ENCODE measurements at regions not wholly inside any gene's neighbourhood (a gene's known extent, or its start where the extent isn't known, plus 50 kb on each side); places are given as distances from the start of the nearest gene placed in this dataset.
"Not testable (repeated sequence)": the region's sequence is repeated elsewhere in the genome, so short reads cannot be mapped to it uniquely, and the experiment has no call there.

GRCh38 chr7:3182055-3182454, 119.0 kb upstream of the SDK1 start:
- H3K36me3 Mint-ChIP-seq (ENCODE audit: low read depth); POLR2A ChIA-PET; H3K4me3 Mint-ChIP-seq; H3K9me3 Mint-ChIP-seq (ENCODE audit: insufficient read depth); ATAC-seq; H3K4me1 Mint-ChIP-seq (ENCODE audit: low read depth); H3K27me3 Mint-ChIP-seq (ENCODE audit: low read depth); DNase-seq; H3K27ac Mint-ChIP-seq; CTCF ChIA-PET: not testable (repeated sequence)

GRCh38 chr7:3187444-3188040, 113.5 kb upstream of the SDK1 start:
- Mint-ChIP-seq H3K9me3 (ENCODE audit: insufficient read depth) (no peaks in the 10 kb centered on the region), H3K4me1 (ENCODE audit: low read depth) (no peaks in the 10 kb centered on the region), H3K36me3 (ENCODE audit: low read depth) (no peaks in the 10 kb centered on the region), H3K27me3 (ENCODE audit: low read depth) (peaks cover 2% of the 10 kb centered on the region), H3K4me3 (no peak overlapping the region), H3K27ac (no peak overlapping the region)
- DNase-seq (no peak), ATAC-seq (no peak)
- POLR2A ChIA-PET = no interaction called here
- CTCF ChIA-PET = no interaction called here

- Mint-ChIP-seq H3K27me3 (ENCODE audit: low read depth) (no peaks in the 10 kb centered on the region), H3K4me1 (ENCODE audit: low read depth) (peaks cover 6% of the 10 kb centered on the region), H3K9me3 (ENCODE audit: insufficient read depth) (no peaks in the 10 kb centered on the region), H3K4me3 (no peak overlapping the region), H3K36me3 (ENCODE audit: low read depth) (no peaks in the 10 kb centered on the region), H3K27ac (no peak overlapping the region)
- ChIA-PET POLR2A (no interaction called here), CTCF (no interaction called here)
- no peak for DNase-seq
- no peak for ATAC-seq
Observed at GRCh38 chr7:3188946-3189345, 112.1 kb upstream of the SDK1 start.

- no peak overlapping the region for H3K4me3 Mint-ChIP-seq
- H3K9me3 Mint-ChIP-seq (ENCODE audit: insufficient read depth) = no peaks in the 10 kb centered on the region
- H3K36me3 Mint-ChIP-seq (ENCODE audit: low read depth) = no peaks in the 10 kb centered on the region
- peaks cover 6% of the 10 kb centered on the region for H3K4me1 Mint-ChIP-seq (ENCODE audit: low read depth)
- no peaks in the 10 kb centered on the region for H3K27me3 Mint-ChIP-seq (ENCODE audit: low read depth)
- ATAC-seq (no peak), DNase-seq (no peak)
- POLR2A ChIA-PET = no interaction called here
- no peak overlapping the region for H3K27ac Mint-ChIP-seq
- CTCF ChIA-PET = no interaction called here
Observed at GRCh38 chr7:3191548-3191947, 109.5 kb upstream of the SDK1 start.

GRCh38 chr7:3192669-3193068, 108.4 kb upstream of the SDK1 start:
- H3K4me1 Mint-ChIP-seq (ENCODE audit: low read depth) = peaks cover 6% of the 10 kb centered on the region
- CTCF ChIA-PET = no interaction called here

GRCh38 chr7:3193379-3194120, 107.5 kb upstream of the SDK1 start:
- CTCF ChIA-PET = no interaction called here
- Mint-ChIP-seq H3K27me3 (ENCODE audit: low read depth) (peaks cover 1% of the 10 kb centered on the region), H3K27ac (no peak overlapping the region), H3K36me3 (ENCODE audit: low read depth) (no peaks in the 10 kb centered on the region), H3K9me3 (ENCODE audit: insufficient read depth) (no peaks in the 10 kb centered on the region), H3K4me3 (no peak overlapping the region), H3K4me1 (ENCODE audit: low read depth) (peaks cover 6% of the 10 kb centered on the region)
- ATAC-seq (no peak), DNase-seq (no peak)
- POLR2A ChIA-PET = no interaction called here

More at GRCh38 chr7:3192669-3193068, 108.4 kb upstream of the SDK1 start:
- no peaks in the 10 kb centered on the region for H3K9me3 Mint-ChIP-seq (ENCODE audit: insufficient read depth)
- H3K4me3 Mint-ChIP-seq = no peak overlapping the region
- H3K36me3 Mint-ChIP-seq (ENCODE audit: low read depth) = no peaks in the 10 kb centered on the region
- no peak for DNase-seq
- ATAC-seq = no peak
- H3K27me3 Mint-ChIP-seq (ENCODE audit: low read depth) = no peaks in the 10 kb centered on the region
- no peak overlapping the region for H3K27ac Mint-ChIP-seq
- POLR2A ChIA-PET = no interaction called here

- POLR2A ChIA-PET = no interaction called here
- no peak overlapping the region for H3K27ac Mint-ChIP-seq
- H3K4me1 Mint-ChIP-seq (ENCODE audit: low read depth) = peaks cover 6% of the 10 kb centered on the region
- H3K36me3 Mint-ChIP-seq (ENCODE audit: low read depth) = no peaks in the 10 kb centered on the region
- no peak for ATAC-seq
- DNase-seq = no peak
- H3K27me3 Mint-ChIP-seq (ENCODE audit: low read depth) = peaks cover 4% of the 10 kb centered on the region
- CTCF ChIA-PET = no interaction called here
- H3K4me3 Mint-ChIP-seq = no peak overlapping the region
- no peaks in the 10 kb centered on the region for H3K9me3 Mint-ChIP-seq (ENCODE audit: insufficient read depth)
Observed at GRCh38 chr7:3194501-3195141, 106.4 kb upstream of the SDK1 start.

- ATAC-seq (no peak), DNase-seq (no peak)
- ChIA-PET POLR2A (no interaction called here), CTCF (no interaction called here)
- Mint-ChIP-seq H3K27ac (no peak overlapping the region), H3K9me3 (ENCODE audit: insufficient read depth) (no peaks in the 10 kb centered on the region), H3K4me3 (no peak overlapping the region), H3K27me3 (ENCODE audit: low read depth) (peaks cover 4% of the 10 kb centered on the region), H3K36me3 (ENCODE audit: low read depth) (no peaks in the 10 kb centered on the region), H3K4me1 (ENCODE audit: low read depth) (peaks cover 6% of the 10 kb centered on the region)
Observed at GRCh38 chr7:3195160-3195559, 105.9 kb upstream of the SDK1 start.

- ATAC-seq = no peak
- H3K27ac Mint-ChIP-seq = no peak overlapping the region
- DNase-seq = no peak
- ChIA-PET POLR2A (no interaction called here), CTCF (no interaction called here)
- H3K9me3 Mint-ChIP-seq (ENCODE audit: insufficient read depth) = no peaks in the 10 kb centered on the region
- H3K36me3 Mint-ChIP-seq (ENCODE audit: low read depth) = no peaks in the 10 kb centered on the region
- peaks cover 7% of the 10 kb centered on the region for H3K27me3 Mint-ChIP-seq (ENCODE audit: low read depth)
- peaks cover 6% of the 10 kb centered on the region for H3K4me1 Mint-ChIP-seq (ENCODE audit: low read depth)
- no peak overlapping the region for H3K4me3 Mint-ChIP-seq
Observed at GRCh38 chr7:3196629-3197400, 104.2 kb upstream of the SDK1 start.

- ChIA-PET CTCF (interaction anchor here (1.1 kb wide), 1 partner anchor 333 kb away, joined by 3 read pairs; no protein-coding TSS in a partner anchor), POLR2A (no interaction called here)
- Mint-ChIP-seq H3K36me3 (ENCODE audit: low read depth) (no peaks in the 10 kb centered on the region), H3K9me3 (ENCODE audit: insufficient read depth) (no peaks in the 10 kb centered on the region), H3K27me3 (ENCODE audit: low read depth) (peaks cover 7% of the 10 kb centered on the region), H3K4me1 (ENCODE audit: low read depth) (peaks cover 6% of the 10 kb centered on the region), H3K4me3 (no peak overlapping the region), H3K27ac (no peak overlapping the region)
- DNase-seq (no peak), ATAC-seq (no peak)
Observed at GRCh38 chr7:3197567-3198213, 103.4 kb upstream of the SDK1 start.

- no peak for DNase-seq
- H3K27ac Mint-ChIP-seq = no peak overlapping the region
- no peaks in the 10 kb centered on the region for H3K36me3 Mint-ChIP-seq (ENCODE audit: low read depth)
- H3K27me3 Mint-ChIP-seq (ENCODE audit: low read depth) = peaks cover 7% of the 10 kb centered on the region
- no peaks in the 10 kb centered on the region for H3K9me3 Mint-ChIP-seq (ENCODE audit: insufficient read depth)
- peaks cover 2% of the 10 kb centered on the region for H3K4me1 Mint-ChIP-seq (ENCODE audit: low read depth)
- CTCF ChIA-PET = interaction anchor here (0.7 to 1.1 kb wide), 2 partner anchors 173 to 334 kb away, joined by 3 read pairs; no protein-coding TSS in a partner anchor
- POLR2A ChIA-PET = no interaction called here
- no peak overlapping the region for H3K4me3 Mint-ChIP-seq
- ATAC-seq = no peak
Observed at GRCh38 chr7:3198316-3198715, 102.7 kb upstream of the SDK1 start.

Data from activated CD8-positive, alpha-beta T cell treated with anti-CD3 and anti-CD28 coated beads, Interleukin-2, amount 10 ng/mL, durations not matched to agents 7 days and 5 days (primary cell).